Activated CD8-positive, alpha-beta memory T cell treated with anti-CD3 and anti-CD28 coated beads, Interleukin-2, amount 50 U/mL, for 1 hour (primary cell): ENCODE measurements at regions not wholly inside any gene's neighbourhood (a gene's known extent, or its start where the extent isn't known, plus 50 kb on each side); places are given as distances from the start of the nearest gene placed in this dataset.

Source experiments
- DNase-seq: peaks from one replicate; pipeline ENCODE4 v3.0.0-alpha.2; 2020; ENCODE audit errors: extremely low read depth

- no peak for DNase-seq
Measured at GRCh38 chr2:190809139-190809764, 71.4 kb upstream of the GLS start.

- DNase-seq, result no peak
Measured at GRCh38 chr2:190809876-190810525, 70.6 kb upstream of the GLS start.

- no peak for DNase-seq
Measured at GRCh38 chr2:190810981-190811587, 69.5 kb upstream of the GLS start.

GRCh38 chr2:190811811-190812210, 68.8 kb upstream of the GLS start:
- no peak for DNase-seq

- no peak for DNase-seq
Measured at GRCh38 chr2:190812506-190813294, 67.9 kb upstream of the GLS start.

GRCh38 chr2:190815226-190815625, 65.4 kb upstream of the GLS start:
- no peak for DNase-seq

GRCh38 chr2:190817082-190817481, 63.5 kb upstream of the GLS start:
- no peak for DNase-seq

- DNase-seq, result no peak
Measured at GRCh38 chr2:190819840-190820301, 60.8 kb upstream of the GLS start.

GRCh38 chr2:190820416-190820815, 60.2 kb upstream of the GLS start:
- DNase-seq, result no peak

GRCh38 chr2:190822043-190822442, 58.6 kb upstream of the GLS start:
- no peak for DNase-seq

GRCh38 chr2:190827720-190828119, 52.9 kb upstream of the GLS start:
- no peak for DNase-seq

- no peak for DNase-seq
Measured at GRCh38 chr2:190829642-190830041, 51.0 kb upstream of the GLS start.
